ENCODE measurements at regions not wholly inside any gene's neighbourhood (a gene's known extent, or its start where the extent isn't known, plus 50 kb on each side); places are given as distances from the start of the nearest gene placed in this dataset.
A peak's percentile ranks its signal among the peaks of the same experiment; 100 is the strongest.

DNA sequence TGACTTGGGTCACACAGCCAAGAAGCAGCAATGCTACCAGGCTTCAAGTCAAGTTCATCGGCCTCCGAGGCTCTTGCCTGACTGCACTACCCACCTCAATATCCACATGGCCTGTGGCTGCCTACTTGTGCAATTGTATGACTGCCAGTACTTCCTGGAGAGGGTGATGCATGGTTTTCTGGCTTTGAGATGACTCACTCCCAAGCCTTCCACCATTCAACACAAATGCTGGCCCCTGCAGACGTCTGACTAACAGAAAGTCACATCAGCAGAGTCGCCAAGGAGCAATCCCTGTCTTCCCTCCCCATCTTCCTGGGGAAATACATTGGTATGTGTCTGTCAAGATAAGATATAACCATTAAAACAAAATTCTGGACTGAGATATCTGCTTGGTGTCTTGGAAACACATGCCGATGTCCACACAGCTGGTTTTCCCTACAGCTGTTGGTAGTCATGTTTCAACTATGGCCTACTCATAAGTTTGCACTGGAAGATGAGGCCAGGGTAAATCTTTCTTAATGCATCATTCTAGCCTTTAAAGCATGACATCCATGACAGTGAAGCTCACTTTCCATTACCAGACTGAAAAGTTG is 79.6 kb upstream of the SPATA12 start:
- TF ChIP-seq, protein P1, sequence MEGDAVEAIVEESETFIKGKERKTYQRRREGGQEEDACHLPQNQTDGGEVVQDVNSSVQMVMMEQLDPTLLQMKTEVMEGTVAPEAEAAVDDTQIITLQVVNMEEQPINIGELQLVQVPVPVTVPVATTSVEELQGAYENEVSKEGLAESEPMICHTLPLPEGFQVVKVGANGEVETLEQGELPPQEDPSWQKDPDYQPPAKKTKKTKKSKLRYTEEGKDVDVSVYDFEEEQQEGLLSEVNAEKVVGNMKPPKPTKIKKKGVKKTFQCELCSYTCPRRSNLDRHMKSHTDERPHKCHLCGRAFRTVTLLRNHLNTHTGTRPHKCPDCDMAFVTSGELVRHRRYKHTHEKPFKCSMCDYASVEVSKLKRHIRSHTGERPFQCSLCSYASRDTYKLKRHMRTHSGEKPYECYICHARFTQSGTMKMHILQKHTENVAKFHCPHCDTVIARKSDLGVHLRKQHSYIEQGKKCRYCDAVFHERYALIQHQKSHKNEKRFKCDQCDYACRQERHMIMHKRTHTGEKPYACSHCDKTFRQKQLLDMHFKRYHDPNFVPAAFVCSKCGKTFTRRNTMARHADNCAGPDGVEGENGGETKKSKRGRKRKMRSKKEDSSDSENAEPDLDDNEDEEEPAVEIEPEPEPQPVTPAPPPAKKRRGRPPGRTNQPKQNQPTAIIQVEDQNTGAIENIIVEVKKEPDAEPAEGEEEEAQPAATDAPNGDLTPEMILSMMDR (IDR thresholded peaks at IDR 0.05; ENCODE audit: low read depth, low read length): no peak
- TF ChIP-seq, protein P2, sequence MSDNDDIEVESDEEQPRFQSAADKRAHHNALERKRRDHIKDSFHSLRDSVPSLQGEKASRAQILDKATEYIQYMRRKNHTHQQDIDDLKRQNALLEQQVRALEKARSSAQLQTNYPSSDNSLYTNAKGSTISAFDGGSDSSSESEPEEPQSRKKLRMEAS (IDR thresholded peaks at IDR 0.05; ENCODE audit: low read depth, low read length): peak; percentile 97
- TF ChIP-seq POLR2A (IDR thresholded peaks at IDR 0.05; ENCODE audit: extremely low read depth, insufficient read length) (no peak), MYC (IDR thresholded peaks at IDR 0.05; ENCODE audit: low read depth, low read length) (peak; percentile 99)

Measured in NB4 (cell line).